ENCODE measurements at regions not wholly inside any gene's neighbourhood (a gene's known extent, or its start where the extent isn't known, plus 50 kb on each side); places are given as distances from the start of the nearest gene placed in this dataset.
A peak's percentile ranks its signal among the peaks of the same experiment; 100 is the strongest.

DNA sequence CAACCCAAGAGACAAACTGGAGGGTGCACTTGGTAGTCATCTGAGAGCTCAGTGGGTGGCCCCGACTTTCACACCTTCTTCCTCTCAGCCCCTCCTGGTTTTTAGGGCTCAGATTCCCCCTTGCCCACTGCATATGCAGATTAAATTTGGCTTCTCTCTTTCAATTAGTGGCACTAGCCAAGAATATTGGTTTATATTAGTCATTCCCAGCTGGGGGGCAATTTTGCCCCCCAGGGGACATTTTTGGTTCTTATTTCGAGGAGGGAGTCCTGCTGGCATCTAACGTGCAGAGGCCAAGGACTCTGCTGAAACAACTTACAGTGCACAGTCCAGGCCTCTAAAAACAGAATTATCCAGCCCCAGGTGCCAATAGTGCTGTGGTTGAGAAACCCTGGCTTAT, 216.0 kb downstream of the RPS24 start:
- H3K27ac ChIP-seq (ENCODE audit: low read depth, low read length): no peak overlapping the region
- no peak overlapping the region for H3K4me3 ChIP-seq (ENCODE audit: low read length)
- no peaks in the 10 kb centered on the region for H3K27me3 ChIP-seq (ENCODE audit: insufficient read depth, low read length)
- H3K9ac ChIP-seq (ENCODE audit: low read depth, low read length): no peak overlapping the region
- 77% methylated on average over 3 of the region's 3 CpGs for WGBS
- no peaks in the 10 kb centered on the region for H3K4me1 ChIP-seq (ENCODE audit: insufficient read depth, low read length)
- H3K9me3 ChIP-seq (ENCODE audit: insufficient read depth, low read depth, low read length): no peaks in the 10 kb centered on the region
- H3K36me3 ChIP-seq (ENCODE audit: insufficient read depth, low read length): no peaks in the 10 kb centered on the region

GRCh38 chr10:78250313-78251015, 216.8 kb downstream of the RPS24 start:
- no peaks in the 10 kb centered on the region for H3K36me3 ChIP-seq (ENCODE audit: insufficient read depth, low read length)
- no peak overlapping the region for H3K27ac ChIP-seq (ENCODE audit: low read depth, low read length)
- peaks cover under 1% of the 10 kb centered on the region; the same call in 1 of the 2 replicates for H3K4me1 ChIP-seq (ENCODE audit: insufficient read depth, low read length)
- 96% methylated on average over 8 of the region's 8 CpGs for WGBS
- H3K27me3 ChIP-seq (ENCODE audit: insufficient read depth, low read length): no peaks in the 10 kb centered on the region
- H3K9ac ChIP-seq (ENCODE audit: low read depth, low read length): no peak overlapping the region
- H3K9me3 ChIP-seq (ENCODE audit: insufficient read depth, low read depth, low read length): no peaks in the 10 kb centered on the region
- no peak overlapping the region for H3K4me3 ChIP-seq (ENCODE audit: low read length)

DNA sequence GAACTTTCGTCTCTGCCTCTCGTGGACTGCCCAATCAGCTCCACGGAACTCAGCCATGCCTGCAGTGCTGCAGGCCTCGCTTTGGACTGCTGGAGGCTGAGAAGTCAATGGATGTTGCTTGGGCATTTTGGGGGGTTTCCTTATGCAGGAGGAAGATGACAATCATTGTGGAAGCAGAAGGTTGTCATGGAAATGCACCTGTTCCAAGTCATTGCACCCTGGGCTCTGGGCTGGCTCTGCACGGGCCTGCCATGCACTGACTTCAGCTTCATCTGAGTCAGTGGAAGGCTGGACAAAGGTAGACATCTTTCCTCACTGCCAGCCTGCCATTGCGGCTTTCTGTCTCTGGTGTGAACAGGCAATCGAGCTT, 217.3 kb downstream of the RPS24 start:
- Histone ChIP-seq H3K36me3 (ENCODE audit: insufficient read depth, low read length) (no peaks in the 10 kb centered on the region), H3K4me1 (ENCODE audit: insufficient read depth, low read length) (peaks cover 5% of the 10 kb centered on the region; the same call in 1 of the 2 replicates), H3K27me3 (ENCODE audit: insufficient read depth, low read length) (no peaks in the 10 kb centered on the region), H3K9ac (ENCODE audit: low read depth, low read length) (no peak overlapping the region), H3K4me3 (ENCODE audit: low read length) (no peak overlapping the region), H3K27ac (ENCODE audit: low read depth, low read length) (no peak overlapping the region), H3K9me3 (ENCODE audit: insufficient read depth, low read depth, low read length) (no peaks in the 10 kb centered on the region)
- WGBS: 92% methylated on average over 7 of the region's 7 CpGs

DNA sequence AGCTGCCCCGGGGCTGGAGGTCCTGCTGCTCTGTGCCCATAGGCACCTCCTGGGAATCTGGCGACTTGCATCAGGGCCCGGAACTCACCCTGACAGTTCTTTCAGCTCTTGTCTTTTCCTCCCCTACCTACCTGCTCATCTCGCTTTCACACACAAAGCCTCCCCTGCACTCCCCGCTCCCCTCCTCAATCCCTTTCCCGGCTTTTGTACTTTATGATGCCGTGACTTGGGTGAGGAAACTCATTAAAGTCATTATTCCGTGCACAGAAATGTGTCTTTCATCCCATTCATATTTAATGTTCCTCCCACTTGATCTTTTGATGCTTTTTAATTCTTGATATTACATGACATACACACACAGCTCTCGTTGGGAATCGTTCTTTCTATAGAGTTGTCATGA, 218.6 kb downstream of the RPS24 start:
- 87% methylated on average over 10 of the region's 10 CpGs for WGBS
- Histone ChIP-seq H3K27ac (ENCODE audit: low read depth, low read length) (no peak overlapping the region), H3K36me3 (ENCODE audit: insufficient read depth, low read length) (no peaks in the 10 kb centered on the region), H3K9me3 (ENCODE audit: insufficient read depth, low read depth, low read length) (no peaks in the 10 kb centered on the region), H3K4me3 (ENCODE audit: low read length) (no peak overlapping the region), H3K9ac (ENCODE audit: low read depth, low read length) (no peak overlapping the region), H3K4me1 (ENCODE audit: insufficient read depth, low read length) (peaks cover 5% of the 10 kb centered on the region; the same call in 1 of the 2 replicates), H3K27me3 (ENCODE audit: insufficient read depth, low read length) (no peaks in the 10 kb centered on the region)

DNA sequence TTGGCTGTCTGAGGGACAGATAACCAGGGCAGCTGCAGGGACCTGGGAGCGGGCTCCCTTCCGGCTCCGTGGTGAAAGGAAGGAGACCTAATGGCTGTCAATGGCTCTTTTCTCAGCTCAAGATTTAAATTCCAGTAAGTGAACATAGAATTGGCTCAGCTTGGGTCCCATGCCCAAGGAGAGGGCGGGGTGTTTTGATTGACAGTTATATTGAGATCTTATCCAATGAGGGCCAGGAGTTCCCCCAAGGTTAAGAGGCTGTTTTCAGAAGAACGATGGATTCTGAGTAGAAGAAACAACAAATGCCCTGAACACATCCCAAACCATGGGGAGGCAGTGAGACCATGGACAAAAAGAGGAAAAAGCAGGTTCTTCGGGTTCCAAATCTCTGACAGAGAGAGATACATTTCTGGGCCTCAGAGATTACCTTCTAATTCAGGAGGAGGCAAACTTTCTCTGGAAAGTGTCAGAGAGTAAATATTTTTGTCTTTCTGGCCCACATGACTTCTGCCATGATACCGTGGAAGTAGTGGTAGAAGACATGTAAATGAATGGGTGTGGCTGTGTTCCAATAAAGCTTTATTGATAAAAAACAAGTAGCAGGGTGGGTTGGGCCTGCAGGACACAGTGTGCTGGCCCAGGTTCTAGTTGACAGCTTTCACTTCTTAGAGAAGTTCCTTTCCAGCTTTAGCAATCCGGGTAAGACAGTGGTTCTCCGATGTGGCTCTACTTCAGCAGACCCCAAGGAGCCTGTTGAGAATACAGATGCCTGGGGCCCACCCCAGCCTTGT, 219.6 kb downstream of the RPS24 start:
- Histone ChIP-seq H3K27ac (ENCODE audit: low read depth, low read length) (no peak overlapping the region), H3K4me1 (ENCODE audit: insufficient read depth, low read length) (peaks cover 5% of the 10 kb centered on the region; the same call in 1 of the 2 replicates), H3K9me3 (ENCODE audit: insufficient read depth, low read depth, low read length) (no peaks in the 10 kb centered on the region), H3K27me3 (ENCODE audit: insufficient read depth, low read length) (no peaks in the 10 kb centered on the region), H3K36me3 (ENCODE audit: insufficient read depth, low read length) (no peaks in the 10 kb centered on the region), H3K9ac (ENCODE audit: low read depth, low read length) (no peak overlapping the region), H3K4me3 (ENCODE audit: low read length) (no peak overlapping the region)
- 88% methylated on average over 9 of the region's 9 CpGs for WGBS

DNA sequence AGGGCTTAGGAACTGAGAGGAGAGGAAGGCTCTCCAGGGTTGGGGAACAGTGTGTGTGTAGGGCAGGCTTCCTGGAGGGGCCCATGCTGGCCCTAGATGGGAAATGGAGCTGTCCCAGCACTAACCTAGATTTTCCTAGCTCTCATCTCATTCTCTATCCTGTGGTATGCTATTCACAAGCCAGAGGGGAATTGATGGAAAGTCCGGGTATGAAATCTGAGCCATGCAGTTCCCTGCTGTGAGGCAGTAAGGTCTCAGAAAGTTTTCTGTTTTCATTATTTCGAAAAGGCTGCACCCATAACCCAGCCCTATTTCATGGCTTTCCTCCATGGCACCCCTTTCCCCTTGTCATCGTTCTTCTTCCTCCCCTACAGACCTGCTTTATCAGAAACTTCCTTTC, 220.3 kb downstream of the RPS24 start:
- WGBS: 89% methylated on average over 3 of the region's 3 CpGs
- Histone ChIP-seq H3K4me1 (ENCODE audit: insufficient read depth, low read length) (peaks cover 5% of the 10 kb centered on the region; the same call in 1 of the 2 replicates), H3K27ac (ENCODE audit: low read depth, low read length) (no peak overlapping the region)

DNA sequence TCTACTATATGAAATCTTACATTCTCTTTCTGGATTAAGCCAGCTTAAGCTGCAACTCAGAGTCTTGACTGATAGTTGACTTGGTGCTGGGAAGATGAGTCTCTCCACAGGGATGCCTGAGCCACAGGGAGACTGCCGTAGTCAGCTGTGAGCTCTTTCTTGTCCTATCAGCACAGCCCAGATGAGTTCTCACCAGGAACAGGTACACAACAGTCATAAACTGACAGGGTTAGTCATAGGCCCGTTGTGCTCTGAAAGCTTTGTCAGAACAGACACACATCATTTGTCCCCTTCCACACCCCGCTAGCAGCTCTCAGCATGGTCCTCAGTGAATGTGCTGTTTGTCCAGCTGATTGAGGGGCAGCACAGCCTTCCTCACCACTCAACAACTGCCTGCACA, 221.6 kb downstream of the RPS24 start:
- Histone ChIP-seq H3K27me3 (ENCODE audit: insufficient read depth, low read length) (no peaks in the 10 kb centered on the region), H3K36me3 (ENCODE audit: insufficient read depth, low read length) (no peaks in the 10 kb centered on the region), H3K4me1 (ENCODE audit: insufficient read depth, low read length) (peaks cover 5% of the 10 kb centered on the region; the same call in 1 of the 2 replicates), H3K27ac (ENCODE audit: low read depth, low read length) (no peak overlapping the region), H3K4me3 (ENCODE audit: low read length) (no peak overlapping the region), H3K9me3 (ENCODE audit: insufficient read depth, low read depth, low read length) (no peaks in the 10 kb centered on the region), H3K9ac (ENCODE audit: low read depth, low read length) (no peak overlapping the region)
- 95% methylated on average over 3 of the region's 3 CpGs for WGBS

More for the DNA sequence above, 220.3 kb downstream of the RPS24 start:
- no peaks in the 10 kb centered on the region for H3K36me3 ChIP-seq (ENCODE audit: insufficient read depth, low read length)
- H3K9me3 ChIP-seq (ENCODE audit: insufficient read depth, low read depth, low read length): no peaks in the 10 kb centered on the region
- H3K9ac ChIP-seq (ENCODE audit: low read depth, low read length): no peak overlapping the region
- no peaks in the 10 kb centered on the region for H3K27me3 ChIP-seq (ENCODE audit: insufficient read depth, low read length)
- H3K4me3 ChIP-seq (ENCODE audit: low read length): no peak overlapping the region

- Histone ChIP-seq H3K4me3 (ENCODE audit: low read length) (no peak overlapping the region), H3K9ac (ENCODE audit: low read depth, low read length) (0 out of 2 replicates have a peak overlapping the region, but pooled peaks have one; percentile 18), H3K4me1 (ENCODE audit: insufficient read depth, low read length) (peaks cover 5% of the 10 kb centered on the region; the same call in 1 of the 2 replicates), H3K36me3 (ENCODE audit: insufficient read depth, low read length) (no peaks in the 10 kb centered on the region), H3K9me3 (ENCODE audit: insufficient read depth, low read depth, low read length) (no peaks in the 10 kb centered on the region), H3K27me3 (ENCODE audit: insufficient read depth, low read length) (no peaks in the 10 kb centered on the region), H3K27ac (ENCODE audit: low read depth, low read length) (no peak overlapping the region; the same call in 1 of the 2 replicates)
- WGBS: 82% methylated on average over 9 of the region's 9 CpGs
These were observed 222.4 kb downstream of the RPS24 start for GRCh38 chr10:78255796-78256638.

DNA sequence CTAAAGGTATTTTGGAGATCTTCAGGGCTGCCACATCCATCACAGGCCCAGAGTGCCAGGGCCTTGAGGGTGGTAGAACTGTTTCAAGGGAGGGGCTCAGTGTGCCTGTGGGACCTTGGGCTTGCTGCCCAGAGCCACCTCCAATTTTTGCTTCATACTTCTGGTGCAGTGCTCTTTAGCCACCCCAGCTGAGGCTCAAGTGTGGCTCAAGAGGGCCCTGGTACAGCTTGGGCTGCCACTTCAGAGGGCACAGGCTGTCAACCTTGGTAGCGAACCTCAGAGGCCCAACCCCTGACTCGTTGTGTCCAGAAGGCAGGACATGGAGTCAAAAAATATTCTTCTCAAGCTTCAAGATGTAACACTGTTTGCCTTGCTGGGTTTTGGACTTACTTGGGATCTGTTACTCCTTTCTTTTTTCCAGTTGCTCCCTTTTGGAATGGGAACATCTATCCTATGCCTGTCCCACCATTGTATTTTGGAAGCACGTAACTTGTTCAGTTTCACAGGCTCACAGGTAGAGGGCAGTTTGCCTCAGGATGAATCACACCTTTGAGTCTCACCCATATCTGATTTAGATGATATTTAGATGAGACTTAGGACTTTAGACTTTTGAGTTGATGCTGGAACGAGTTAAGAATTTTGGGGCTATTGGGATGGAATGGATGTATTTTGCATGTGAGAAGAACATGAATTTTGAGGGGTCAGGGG, 224.8 kb downstream of the RPS24 start:
- H3K36me3 ChIP-seq (ENCODE audit: insufficient read depth, low read length): no peaks in the 10 kb centered on the region
- peaks cover 5% of the 10 kb centered on the region; the same call in 1 of the 2 replicates for H3K4me1 ChIP-seq (ENCODE audit: insufficient read depth, low read length)
- H3K4me3 ChIP-seq (ENCODE audit: low read length): no peak overlapping the region
- WGBS: 88% methylated on average over 4 of the region's 4 CpGs
- H3K27me3 ChIP-seq (ENCODE audit: insufficient read depth, low read length): no peaks in the 10 kb centered on the region
- H3K27ac ChIP-seq (ENCODE audit: low read depth, low read length): no peak overlapping the region
- no peaks in the 10 kb centered on the region for H3K9me3 ChIP-seq (ENCODE audit: insufficient read depth, low read depth, low read length)
- H3K9ac ChIP-seq (ENCODE audit: low read depth, low read length): no peak overlapping the region

- no peaks in the 10 kb centered on the region for H3K27me3 ChIP-seq (ENCODE audit: insufficient read depth, low read length)
- no peaks in the 10 kb centered on the region for H3K36me3 ChIP-seq (ENCODE audit: insufficient read depth, low read length)
- no peak overlapping the region for H3K9ac ChIP-seq (ENCODE audit: low read depth, low read length)
- 96% methylated on average over 3 of the region's 3 CpGs for WGBS
- no peak overlapping the region for H3K27ac ChIP-seq (ENCODE audit: low read depth, low read length)
- H3K4me3 ChIP-seq (ENCODE audit: low read length): no peak overlapping the region
- peaks cover 5% of the 10 kb centered on the region; the same call in 1 of the 2 replicates for H3K4me1 ChIP-seq (ENCODE audit: insufficient read depth, low read length)
- no peaks in the 10 kb centered on the region for H3K9me3 ChIP-seq (ENCODE audit: insufficient read depth, low read depth, low read length)
These were observed 225.7 kb downstream of the RPS24 start for GRCh38 chr10:78259391-78259790.

Measured in HUES64 (cell line).